GM12873 (cell line): ENCODE measurements at regions not wholly inside any gene's neighbourhood (a gene's known extent, or its start where the extent isn't known, plus 50 kb on each side); places are given as distances from the start of the nearest gene placed in this dataset.

Source experiments
- CTCF ChIP-seq: IDR thresholded peaks from 2 replicates; pipeline ENCODE4 v1.5.1; 2012; ENCODE audit warnings: low read depth, mild to moderate bottlenecking, moderate library complexity, low read length, control low read depth; ENCODE audit not compliant: insufficient read depth; ENCODE audit errors: missing control alignments

GRCh38 chr6:16929809-16930208, 168.5 kb upstream of the ATXN1 start:
- TF ChIP-seq CTCF, result no peak

DNA sequence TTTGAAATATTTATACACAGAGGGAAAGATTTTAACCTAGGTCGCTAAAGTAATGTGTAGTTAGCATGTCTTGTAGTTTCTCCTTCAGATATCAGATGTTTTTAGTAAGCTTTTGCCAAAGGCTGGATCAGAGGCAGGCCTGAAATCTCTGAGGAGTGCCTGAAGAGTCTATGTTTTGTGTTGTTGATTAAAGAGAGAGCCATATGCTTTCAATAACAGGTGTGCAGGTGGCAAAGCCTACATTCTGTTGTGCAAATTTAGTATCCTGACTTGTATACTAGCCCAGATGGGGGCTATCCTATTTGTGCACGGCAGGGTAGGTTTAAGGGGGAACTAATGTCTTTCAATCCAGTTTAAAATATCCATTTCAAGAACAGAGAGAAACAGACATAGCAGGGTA, 167.1 kb upstream of the ATXN1 start:
- no peak for TF ChIP-seq CTCF

DNA sequence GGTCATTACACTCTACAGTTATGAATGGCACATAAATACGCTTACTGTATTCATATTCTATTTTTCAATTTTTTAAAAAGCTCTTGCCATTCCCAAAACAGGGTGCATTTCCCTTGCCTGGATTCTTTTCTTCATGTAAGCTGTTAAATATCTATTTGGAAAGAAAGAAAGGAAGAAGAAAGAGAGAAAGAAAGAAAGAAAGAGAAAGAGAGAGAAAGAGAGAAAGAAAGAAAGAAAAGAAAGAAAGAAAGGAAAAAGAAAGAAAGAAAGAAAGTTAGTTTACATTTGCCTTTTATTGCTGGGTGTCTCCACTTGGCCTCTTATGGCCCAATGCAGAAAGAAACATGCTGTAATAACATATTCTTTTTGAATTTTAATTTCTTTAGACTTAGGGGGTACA, 165.9 kb upstream of the ATXN1 start:
- no peak for TF ChIP-seq CTCF

DNA sequence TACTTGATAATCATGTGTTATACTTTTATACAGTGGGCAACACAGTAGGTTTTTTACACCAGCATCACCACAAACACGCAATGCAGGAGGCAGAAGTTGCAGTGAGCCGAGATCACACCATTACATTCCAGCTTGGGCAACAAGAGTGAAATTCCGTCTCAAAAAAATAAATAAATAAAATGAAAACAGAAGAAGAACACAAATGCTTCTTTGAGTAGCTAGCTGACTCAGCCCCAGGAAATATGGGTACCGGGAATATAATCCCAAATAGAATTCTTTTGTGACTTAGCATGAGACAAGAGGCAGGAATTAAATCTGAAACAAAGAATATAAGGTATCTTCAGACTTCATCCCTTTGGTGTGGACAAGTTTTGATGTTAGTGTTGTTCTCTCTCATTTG, 164.2 kb upstream of the ATXN1 start:
- no peak for TF ChIP-seq CTCF

- TF ChIP-seq CTCF, result no peak
Measured at GRCh38 chr6:16922282-16922681, 161.0 kb upstream of the ATXN1 start.

DNA sequence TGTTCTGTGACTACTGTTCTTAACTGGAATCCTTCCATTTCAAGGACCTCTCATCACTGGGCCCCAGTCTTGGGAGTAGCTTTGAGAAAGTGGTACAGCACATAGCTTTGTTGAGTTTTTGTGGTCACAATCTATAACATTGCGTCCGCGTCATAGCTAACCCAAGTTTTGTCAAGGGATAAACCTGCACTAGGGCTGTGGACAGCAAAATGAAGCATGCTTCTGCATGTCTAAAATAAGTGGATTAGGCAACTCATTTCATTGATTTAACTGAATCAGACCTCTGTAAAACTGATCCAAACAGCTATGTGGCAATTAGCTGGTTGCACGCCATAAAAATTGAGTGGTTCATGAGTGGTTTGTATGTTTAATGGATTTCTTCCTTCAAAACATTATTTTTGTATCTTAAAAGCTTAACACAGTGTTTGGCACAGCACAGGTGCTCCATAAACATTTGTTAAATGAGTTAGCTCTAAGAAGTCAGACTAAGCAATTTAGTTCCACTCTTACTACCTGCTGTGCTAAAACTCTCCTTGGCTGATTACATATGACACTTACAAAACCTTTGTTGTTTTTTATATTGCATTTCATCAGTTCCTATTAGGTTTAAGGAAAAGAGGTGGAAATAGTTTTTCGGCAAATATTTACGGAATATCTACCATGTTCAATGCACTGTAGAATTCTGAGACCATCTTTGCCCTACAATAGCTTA, 160.3 kb upstream of the ATXN1 start:
- TF ChIP-seq CTCF, result no peak

DNA sequence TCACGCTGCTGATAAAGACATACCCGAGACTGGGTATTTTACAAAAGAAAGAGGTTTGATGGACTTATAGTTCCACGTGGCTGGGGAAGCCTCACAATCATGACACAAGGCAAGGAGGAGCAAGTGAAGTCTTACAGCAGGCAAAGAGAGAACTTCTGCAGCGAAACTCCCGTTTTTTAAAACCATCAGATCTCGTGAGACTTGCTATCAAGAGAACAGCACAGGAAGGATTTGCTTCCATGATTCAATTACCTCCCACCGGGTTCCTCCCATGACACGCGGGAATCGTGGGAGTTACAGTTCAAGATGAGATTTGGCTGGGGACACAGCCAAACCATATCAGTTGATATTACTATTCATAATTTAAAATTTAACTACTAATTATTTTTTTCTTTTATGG, 157.3 kb upstream of the ATXN1 start:
- TF ChIP-seq CTCF, result no peak
